ACHN (cell line): ENCODE measurements at regions not wholly inside any gene's neighbourhood (a gene's known extent, or its start where the extent isn't known, plus 50 kb on each side); places are given as distances from the start of the nearest gene placed in this dataset.
A peak's percentile ranks its signal among the peaks of the same experiment; 100 is the strongest.
"Not testable (repeated sequence)": the region's sequence is repeated elsewhere in the genome, so short reads cannot be mapped to it uniquely, and the experiment has no call there.

Experiments
- DNase-seq: peaks from one replicate; pipeline ENCODE4 v3.0.0-alpha.2; 2015
- in situ Hi-C: cut with HindIII; loops from 2 replicates; pipeline ENCODE4 v1.10.0; 2017; ENCODE audit warnings: low sequenced_read_pairs, low pct_ligation_motif_present, low pct_unique_long_range_greater_than_20kb

- in situ Hi-C loops, result no loop called here
- no peak for DNase-seq
These were observed 98.7 kb upstream of the ANKRD28 start for GRCh38 chr3:15896500-15896899.

DNA sequence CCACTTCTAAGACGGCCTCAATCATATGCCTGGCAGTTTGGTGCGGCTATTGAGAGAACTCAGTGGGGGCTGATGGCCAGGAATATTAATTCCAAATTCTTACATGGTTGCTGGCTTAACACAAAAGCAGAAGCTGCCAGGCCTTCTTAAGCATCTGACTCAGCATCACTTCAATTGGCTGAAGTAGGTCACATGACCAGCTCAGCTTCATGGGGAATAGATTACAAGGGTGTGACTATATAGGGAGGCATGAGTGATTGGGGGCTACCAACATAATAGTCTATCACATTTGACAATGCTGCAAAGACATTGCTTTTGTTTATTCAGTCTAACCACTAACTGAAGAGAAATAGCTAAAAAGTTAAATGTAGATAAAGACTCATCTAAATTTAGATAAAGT, 101.6 kb upstream of the ANKRD28 start:
- in situ Hi-C loops, result no loop called here

DNA sequence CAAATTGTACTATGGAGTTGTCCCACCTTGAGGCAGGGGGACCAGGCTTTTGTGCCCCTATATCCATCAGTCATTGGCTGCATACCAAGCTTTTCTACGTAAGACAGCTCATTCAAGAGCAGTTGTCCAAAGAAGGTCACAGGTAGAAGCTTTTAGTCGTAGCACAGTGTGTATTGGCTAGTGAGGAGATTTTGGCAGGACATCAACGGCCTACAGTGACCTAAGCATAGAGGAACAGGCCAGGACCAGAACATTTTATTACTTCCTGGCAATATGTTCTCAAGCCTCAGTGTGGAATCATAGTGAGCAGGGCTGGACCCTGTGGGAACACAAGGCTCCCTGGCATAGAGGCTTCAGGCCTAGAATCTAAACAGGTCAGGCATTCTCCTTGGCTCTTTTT, 105.4 kb upstream of the ANKRD28 start:
- in situ Hi-C loops, result no loop called here
- DNase-seq, result no peak

More for the DNA sequence above, 101.6 kb upstream of the ANKRD28 start:
- DNase-seq, result peak; percentile 23

- in situ Hi-C loops, result no loop called here
These were observed 106.3 kb upstream of the ANKRD28 start for GRCh38 chr3:15903759-15904720.

DNA sequence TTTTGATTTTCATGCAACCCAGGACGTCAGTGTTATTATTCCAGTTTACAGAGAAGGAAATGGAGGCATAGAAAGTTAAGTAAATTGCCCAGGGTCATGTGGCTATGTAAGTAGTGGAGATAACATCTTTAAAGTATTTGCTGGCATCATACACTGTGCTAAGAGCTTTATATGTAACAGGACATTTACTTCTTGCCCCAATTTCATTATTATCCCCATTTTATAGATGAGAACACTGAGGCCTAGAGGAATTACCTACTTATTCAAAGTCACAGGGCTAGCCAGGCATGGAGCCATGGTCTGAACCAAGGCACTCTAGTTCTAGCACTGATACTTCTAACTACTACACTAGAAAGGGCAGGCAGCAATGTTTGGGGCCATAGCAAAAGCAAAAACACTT, 107.3 kb upstream of the ANKRD28 start:
- DNase-seq, result no peak
- in situ Hi-C loops, result no loop called here

More at GRCh38 chr3:15903759-15904720, 106.3 kb upstream of the ANKRD28 start:
- DNase-seq, result no peak

DNA sequence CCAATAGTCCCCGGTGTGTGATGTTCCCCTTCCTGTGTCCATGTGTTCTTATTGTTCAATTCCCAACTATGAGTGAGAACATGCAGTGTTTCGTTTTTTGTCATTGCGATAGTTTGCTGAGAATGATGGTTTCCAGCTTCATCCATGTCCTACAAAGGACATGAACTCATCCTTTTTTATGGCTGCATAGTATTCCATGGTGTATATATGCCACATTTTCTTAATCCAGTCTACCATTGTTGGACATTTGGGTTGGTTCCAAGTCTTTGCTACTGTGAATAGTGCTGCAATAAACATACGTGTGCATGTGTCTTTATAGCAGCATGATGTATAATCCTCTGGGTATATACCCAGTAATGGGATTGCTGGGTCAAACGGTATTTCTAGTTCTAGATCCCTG, 109.6 kb upstream of the ANKRD28 start:
- DNase-seq, in situ Hi-C loops: not testable (repeated sequence)

- in situ Hi-C loops, result no loop called here
- no peak for DNase-seq
These were observed 121.2 kb upstream of the ANKRD28 start for GRCh38 chr3:15918988-15919387.

- no peak for DNase-seq
- in situ Hi-C loops, result no loop called here
These were observed 122.2 kb upstream of the ANKRD28 start for GRCh38 chr3:15919971-15920370.

GRCh38 chr3:15923640-15924405, 126.0 kb upstream of the ANKRD28 start:
- in situ Hi-C loops, result no loop called here
- DNase-seq, result no peak

GRCh38 chr3:15924914-15925313, 127.1 kb upstream of the ANKRD28 start:
- no peak for DNase-seq
- in situ Hi-C loops, result no loop called here

DNA sequence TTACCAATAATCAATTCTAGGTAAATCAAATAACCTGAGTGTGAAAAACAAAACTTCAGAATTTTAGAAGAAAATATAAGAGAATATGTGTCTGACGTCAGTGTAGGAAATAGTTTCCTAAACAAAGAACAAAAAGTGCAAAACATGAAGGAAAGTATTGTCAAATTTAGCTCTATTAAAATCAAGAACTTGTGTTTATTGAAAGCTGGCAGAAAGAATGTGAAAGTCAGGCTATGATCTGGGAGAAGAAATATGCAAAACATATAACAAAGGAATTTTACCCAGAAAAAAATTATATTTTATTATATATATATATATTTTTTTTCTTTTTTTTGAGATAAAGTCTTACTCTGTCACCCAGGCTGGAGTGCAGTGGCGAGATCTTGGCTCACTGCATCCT, 129.1 kb upstream of the ANKRD28 start:
- no peak for DNase-seq

GRCh38 chr3:15927969-15928368, 130.2 kb upstream of the ANKRD28 start:
- in situ Hi-C loops, result no loop called here
- DNase-seq, result no peak

More for the DNA sequence above, 129.1 kb upstream of the ANKRD28 start:
- in situ Hi-C loops, result no loop called here

GRCh38 chr3:15929944-15930571, 132.3 kb upstream of the ANKRD28 start:
- in situ Hi-C loops, result no loop called here
- DNase-seq, result no peak

DNA sequence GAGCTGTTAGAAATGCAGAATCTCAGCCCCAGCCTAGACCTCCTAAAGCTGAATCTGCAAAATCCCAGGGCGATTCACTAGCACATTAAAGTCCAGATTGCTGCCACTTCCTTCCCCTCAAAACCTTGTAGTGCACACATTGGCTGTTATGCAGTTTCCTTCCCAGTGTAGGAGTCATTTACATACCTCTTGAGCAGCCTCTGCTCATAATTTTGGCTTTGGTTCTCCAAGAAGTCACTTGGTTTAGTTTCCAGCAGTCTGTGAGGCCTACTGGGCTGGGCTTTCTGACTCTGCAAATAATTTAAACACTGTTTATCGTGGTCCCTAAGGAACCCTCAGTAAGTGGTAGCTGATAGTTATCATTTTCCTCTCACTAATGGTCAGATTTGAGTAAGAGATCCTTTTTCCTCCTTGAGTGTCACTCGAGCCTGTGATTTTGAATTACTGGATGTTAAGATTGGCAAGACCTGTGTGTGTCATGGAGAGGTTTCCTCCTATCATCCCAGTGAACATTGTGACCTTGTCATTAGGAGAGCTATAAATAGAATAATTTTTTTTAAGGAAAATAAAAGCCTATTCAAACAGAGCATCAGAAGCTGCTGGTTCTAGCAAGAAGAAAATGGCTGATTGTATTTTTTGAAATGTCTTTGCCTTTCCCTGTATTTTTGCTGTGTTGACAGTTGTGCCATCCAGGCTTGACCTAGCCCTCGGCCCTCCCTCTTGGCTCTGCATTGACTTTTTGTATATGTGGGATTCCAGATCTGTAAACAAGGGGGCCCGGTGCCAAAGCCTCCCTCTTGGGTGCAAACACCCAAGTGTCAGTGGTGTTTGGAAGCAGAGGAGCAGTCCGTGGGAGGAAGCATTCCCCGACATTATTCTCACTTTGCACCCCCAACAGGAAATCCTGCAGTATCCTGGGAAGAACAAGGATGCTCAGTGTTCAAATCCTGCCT, 134.8 kb upstream of the ANKRD28 start:
- in situ Hi-C loops, result no loop called here
- DNase-seq, result no peak

DNA sequence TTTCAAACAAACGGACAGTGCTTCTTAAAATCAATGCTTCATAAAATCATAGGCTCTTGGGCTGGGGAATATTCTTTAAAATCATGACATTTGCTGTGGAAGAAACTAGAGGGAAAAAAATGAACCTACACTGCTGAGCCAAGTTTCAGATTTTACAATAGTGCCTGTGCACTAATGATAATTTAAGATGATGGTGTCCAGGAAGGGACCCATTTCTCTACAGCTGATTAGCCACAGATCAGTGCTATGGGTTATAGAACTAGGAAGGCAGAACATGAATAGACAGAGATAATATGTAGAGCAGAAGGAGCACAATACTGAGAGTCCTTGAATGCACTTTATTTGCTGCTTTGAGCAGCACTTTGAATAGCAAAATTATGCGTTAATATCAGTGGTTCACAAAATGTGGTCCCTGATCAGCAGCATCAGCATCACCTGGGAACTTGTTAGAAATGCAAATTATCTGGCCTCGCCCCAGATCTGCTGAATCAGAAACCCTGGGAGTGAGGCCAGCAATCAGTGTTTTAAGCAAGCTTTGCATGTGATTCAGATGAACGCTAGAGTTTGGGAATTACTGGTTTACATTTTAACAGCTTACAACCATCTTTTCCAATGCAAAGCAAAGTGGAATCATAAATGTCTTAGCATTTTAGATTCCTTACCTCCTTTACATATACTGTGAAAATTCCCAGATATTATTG, 135.8 kb upstream of the ANKRD28 start:
- in situ Hi-C loops, result no loop called here
- DNase-seq, result no peak

DNA sequence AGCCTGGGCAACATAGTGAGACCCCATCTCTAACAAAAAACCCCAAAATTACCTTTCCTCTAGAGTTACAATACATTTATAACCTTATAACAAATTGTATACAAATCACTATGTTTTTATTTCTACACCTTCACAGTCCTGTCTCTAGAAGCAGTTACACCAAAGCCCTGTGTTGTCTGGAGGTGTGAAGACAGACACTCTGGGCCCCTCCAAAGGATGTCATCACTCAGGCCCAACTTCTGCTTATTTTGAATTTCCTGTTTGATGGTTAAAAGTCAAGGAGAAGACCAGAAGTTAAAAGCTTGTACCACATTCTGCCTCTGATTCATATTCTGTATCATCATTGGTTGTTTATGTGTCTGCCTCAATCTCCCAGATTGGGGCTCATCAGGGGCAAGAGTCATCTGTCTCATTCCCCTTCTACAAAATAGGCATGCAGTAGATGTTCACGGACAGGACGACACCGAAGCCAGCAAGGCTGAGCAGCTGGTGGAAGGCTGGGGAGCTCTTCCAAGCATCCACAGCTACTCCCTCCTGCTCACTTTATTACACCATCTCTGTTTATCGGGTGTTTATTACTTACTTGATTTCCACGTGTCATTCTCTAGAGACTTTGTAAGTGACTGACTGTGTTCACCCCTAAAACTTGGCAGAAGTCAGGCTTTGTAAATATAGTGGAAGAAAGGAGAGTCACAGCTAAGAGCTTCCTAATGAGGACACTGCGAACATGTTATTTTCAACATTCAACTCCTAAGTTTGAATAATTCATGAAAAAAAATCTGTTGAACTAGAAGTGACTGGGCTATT, 136.8 kb upstream of the ANKRD28 start:
- in situ Hi-C loops, result no loop called here
- DNase-seq, result no peak

DNA sequence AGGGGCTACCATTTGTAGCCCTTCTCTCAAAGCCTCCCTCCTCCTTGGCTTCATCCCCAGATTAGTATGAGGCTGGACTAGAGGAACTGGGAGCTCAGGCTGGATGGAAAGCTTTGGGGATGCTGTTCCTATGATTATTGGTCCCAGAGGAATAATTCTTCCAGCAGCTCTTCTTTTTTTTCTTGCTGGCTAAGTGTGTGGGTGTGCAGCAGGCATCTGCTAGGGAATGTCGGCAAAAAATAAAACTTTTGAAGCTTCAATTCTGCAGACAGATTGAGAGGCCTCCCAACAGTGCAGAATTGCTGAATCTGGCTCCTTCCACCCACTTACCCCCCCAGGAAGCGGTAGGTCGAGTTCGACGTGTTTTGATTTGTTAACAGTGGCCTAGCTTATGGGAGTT, 138.5 kb upstream of the ANKRD28 start:
- no peak for DNase-seq
- in situ Hi-C loops, result no loop called here
